ENCODE measurements at regions not wholly inside any gene's neighbourhood (a gene's known extent, or its start where the extent isn't known, plus 50 kb on each side); places are given as distances from the start of the nearest gene placed in this dataset.

GRCh38 chr4:11866391-11866790 is 437.7 kb upstream of the HS3ST1 start:
- no peak overlapping the region for H3K27ac ChIP-seq (ENCODE audit: poor library complexity, severe bottlenecking)
- no peak for ATAC-seq (ENCODE audit: low read depth)
- no peaks in the 10 kb centered on the region for H3K4me1 ChIP-seq (ENCODE audit: insufficient read depth, poor library complexity, severe bottlenecking)
- no peak overlapping the region for H3K4me3 ChIP-seq (ENCODE audit: severe bottlenecking)
- H3K36me3 ChIP-seq (ENCODE audit: low read depth), result no peaks in the 10 kb centered on the region
- no peaks in the 10 kb centered on the region for H3K9me3 ChIP-seq (ENCODE audit: severe bottlenecking)
- no peak for TF ChIP-seq CTCF (IDR thresholded peaks at IDR 0.05; ENCODE audit: poor library complexity, severe bottlenecking)
- DNase-seq (ENCODE audit: low spot score), result no peak
- H3K27me3 ChIP-seq (ENCODE audit: insufficient read depth, poor library complexity, severe bottlenecking), result no peaks in the 10 kb centered on the region

- H3K27ac ChIP-seq (ENCODE audit: poor library complexity, severe bottlenecking), result no peak overlapping the region
- TF ChIP-seq CTCF (IDR thresholded peaks at IDR 0.05; ENCODE audit: poor library complexity, severe bottlenecking), result no peak
- ATAC-seq (ENCODE audit: low read depth), result no peak
- H3K27me3 ChIP-seq (ENCODE audit: insufficient read depth, poor library complexity, severe bottlenecking), result peaks cover 3% of the 10 kb centered on the region
- H3K4me3 ChIP-seq (ENCODE audit: severe bottlenecking), result no peak overlapping the region
- H3K36me3 ChIP-seq (ENCODE audit: low read depth), result no peaks in the 10 kb centered on the region
- no peaks in the 10 kb centered on the region for H3K4me1 ChIP-seq (ENCODE audit: insufficient read depth, poor library complexity, severe bottlenecking)
- H3K9me3 ChIP-seq (ENCODE audit: severe bottlenecking), result no peaks in the 10 kb centered on the region
- no peak for DNase-seq (ENCODE audit: low spot score)
Observed at GRCh38 chr4:11860996-11861395, 432.3 kb upstream of the HS3ST1 start.

GRCh38 chr4:11857881-11858280 is 429.2 kb upstream of the HS3ST1 start:
- Histone ChIP-seq H3K4me1 (ENCODE audit: insufficient read depth, poor library complexity, severe bottlenecking) (no peaks in the 10 kb centered on the region), H3K36me3 (ENCODE audit: low read depth) (no peaks in the 10 kb centered on the region), H3K27me3 (ENCODE audit: insufficient read depth, poor library complexity, severe bottlenecking) (peaks cover 3% of the 10 kb centered on the region), H3K9me3 (ENCODE audit: severe bottlenecking) (no peaks in the 10 kb centered on the region), H3K4me3 (ENCODE audit: severe bottlenecking) (no peak overlapping the region), H3K27ac (ENCODE audit: poor library complexity, severe bottlenecking) (no peak overlapping the region)
- no peak for ATAC-seq (ENCODE audit: low read depth)
- DNase-seq (ENCODE audit: low spot score), result no peak
- TF ChIP-seq CTCF (IDR thresholded peaks at IDR 0.05; ENCODE audit: poor library complexity, severe bottlenecking), result no peak

GRCh38 chr4:11847167-11847566 is 418.5 kb upstream of the HS3ST1 start:
- no peak for ATAC-seq (ENCODE audit: low read depth)
- no peaks in the 10 kb centered on the region for H3K36me3 ChIP-seq (ENCODE audit: low read depth)
- TF ChIP-seq CTCF (IDR thresholded peaks at IDR 0.05; ENCODE audit: poor library complexity, severe bottlenecking), result no peak
- no peaks in the 10 kb centered on the region for H3K4me1 ChIP-seq (ENCODE audit: insufficient read depth, poor library complexity, severe bottlenecking)
- H3K27ac ChIP-seq (ENCODE audit: poor library complexity, severe bottlenecking), result no peak overlapping the region
- H3K4me3 ChIP-seq (ENCODE audit: severe bottlenecking), result no peak overlapping the region
- H3K9me3 ChIP-seq (ENCODE audit: severe bottlenecking), result no peaks in the 10 kb centered on the region
- no peak for DNase-seq (ENCODE audit: low spot score)
- H3K27me3 ChIP-seq (ENCODE audit: insufficient read depth, poor library complexity, severe bottlenecking), result no peaks in the 10 kb centered on the region

- Histone ChIP-seq H3K27ac (ENCODE audit: poor library complexity, severe bottlenecking) (no peak overlapping the region), H3K4me3 (ENCODE audit: severe bottlenecking) (no peak overlapping the region), H3K4me1 (ENCODE audit: insufficient read depth, poor library complexity, severe bottlenecking) (no peaks in the 10 kb centered on the region), H3K9me3 (ENCODE audit: severe bottlenecking) (no peaks in the 10 kb centered on the region), H3K36me3 (ENCODE audit: low read depth) (no peaks in the 10 kb centered on the region), H3K27me3 (ENCODE audit: insufficient read depth, poor library complexity, severe bottlenecking) (no peaks in the 10 kb centered on the region)
- DNase-seq (ENCODE audit: low spot score) (no peak), ATAC-seq (ENCODE audit: low read depth) (no peak)
- TF ChIP-seq CTCF (IDR thresholded peaks at IDR 0.05; ENCODE audit: poor library complexity, severe bottlenecking), result no peak
Observed at GRCh38 chr4:11843927-11844326, 415.2 kb upstream of the HS3ST1 start.

Data from RWPE2 (cell line).